ENCODE measurements at regions not wholly inside any gene's neighbourhood (a gene's known extent, or its start where the extent isn't known, plus 50 kb on each side); places are given as distances from the start of the nearest gene placed in this dataset.

DNA sequence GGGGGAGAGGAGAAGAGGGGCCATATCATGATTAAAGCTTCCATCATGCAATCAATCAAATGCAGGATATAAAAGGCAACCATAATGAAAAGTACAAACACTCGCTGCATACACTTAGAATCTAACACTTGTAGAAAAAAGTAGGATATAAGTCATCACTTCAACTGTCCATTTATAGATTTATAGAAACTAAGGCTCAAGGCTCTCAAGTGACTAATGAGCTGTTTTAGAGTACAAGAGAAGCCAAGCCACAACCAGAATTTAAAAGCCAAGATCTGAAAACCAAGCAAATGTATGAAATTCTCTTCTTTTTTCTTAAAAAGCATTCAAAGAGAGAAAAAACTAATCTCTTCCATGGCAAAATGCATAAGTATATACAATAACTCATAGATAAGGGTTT is 160.2 kb upstream of the BLID start:
- TF ChIP-seq, protein P1, sequence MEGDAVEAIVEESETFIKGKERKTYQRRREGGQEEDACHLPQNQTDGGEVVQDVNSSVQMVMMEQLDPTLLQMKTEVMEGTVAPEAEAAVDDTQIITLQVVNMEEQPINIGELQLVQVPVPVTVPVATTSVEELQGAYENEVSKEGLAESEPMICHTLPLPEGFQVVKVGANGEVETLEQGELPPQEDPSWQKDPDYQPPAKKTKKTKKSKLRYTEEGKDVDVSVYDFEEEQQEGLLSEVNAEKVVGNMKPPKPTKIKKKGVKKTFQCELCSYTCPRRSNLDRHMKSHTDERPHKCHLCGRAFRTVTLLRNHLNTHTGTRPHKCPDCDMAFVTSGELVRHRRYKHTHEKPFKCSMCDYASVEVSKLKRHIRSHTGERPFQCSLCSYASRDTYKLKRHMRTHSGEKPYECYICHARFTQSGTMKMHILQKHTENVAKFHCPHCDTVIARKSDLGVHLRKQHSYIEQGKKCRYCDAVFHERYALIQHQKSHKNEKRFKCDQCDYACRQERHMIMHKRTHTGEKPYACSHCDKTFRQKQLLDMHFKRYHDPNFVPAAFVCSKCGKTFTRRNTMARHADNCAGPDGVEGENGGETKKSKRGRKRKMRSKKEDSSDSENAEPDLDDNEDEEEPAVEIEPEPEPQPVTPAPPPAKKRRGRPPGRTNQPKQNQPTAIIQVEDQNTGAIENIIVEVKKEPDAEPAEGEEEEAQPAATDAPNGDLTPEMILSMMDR (IDR thresholded peaks at IDR 0.05) = no peak
- no peak for TF ChIP-seq POLR2A (IDR thresholded peaks at IDR 0.05)

Data from ovary (tissue), 3 donors.